COLO829 (cell line): ENCODE measurements at regions not wholly inside any gene's neighbourhood (a gene's known extent, or its start where the extent isn't known, plus 50 kb on each side); places are given as distances from the start of the nearest gene placed in this dataset.
"Not testable (repeated sequence)": the region's sequence is repeated elsewhere in the genome, so short reads cannot be mapped to it uniquely, and the experiment has no call there.

Experiments used
- DNase-seq: peaks from one replicate; pipeline ENCODE4 v3.0.0; 2012; ENCODE audit warnings: low spot score

DNA sequence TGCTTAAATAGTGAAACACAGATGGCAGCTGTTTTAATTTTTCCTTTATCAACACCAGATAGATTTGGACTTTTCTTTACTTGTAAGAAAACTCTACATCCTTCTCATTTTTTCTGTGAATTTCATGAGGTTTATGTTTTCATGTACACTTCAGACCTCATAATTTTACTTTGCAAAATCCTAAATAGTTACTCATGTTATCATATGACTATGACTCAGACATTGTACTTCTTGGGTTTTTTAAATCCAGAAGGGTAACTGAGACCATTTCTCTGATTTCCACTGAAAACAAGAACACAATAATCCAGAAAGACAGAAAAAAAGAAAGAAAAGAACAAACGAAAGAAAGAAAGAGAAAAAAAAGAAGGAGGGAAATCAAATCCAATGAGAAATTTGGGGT, 1021.6 kb downstream of the NCAM2 start:
- peak; percentile 12 for DNase-seq

DNA sequence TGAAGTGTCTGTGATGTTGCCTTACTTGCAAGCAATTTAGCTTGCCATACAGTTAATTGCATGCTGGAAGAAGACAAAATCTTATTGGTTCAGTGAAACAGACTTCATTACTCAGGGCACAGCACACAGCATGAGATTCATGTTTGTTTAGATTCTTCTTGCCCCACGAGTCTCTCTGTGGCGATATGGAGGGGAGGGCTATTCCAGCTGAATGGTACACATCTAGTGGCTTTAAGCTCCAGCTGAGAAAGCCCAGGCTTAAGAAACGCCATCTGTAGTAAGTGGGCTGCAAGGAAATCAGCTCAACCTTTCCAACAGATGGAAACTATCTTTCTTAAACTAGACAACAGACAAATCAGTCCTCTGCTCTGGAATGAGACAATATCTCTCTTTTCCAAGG, 1022.0 kb downstream of the NCAM2 start:
- no peak for DNase-seq

DNA sequence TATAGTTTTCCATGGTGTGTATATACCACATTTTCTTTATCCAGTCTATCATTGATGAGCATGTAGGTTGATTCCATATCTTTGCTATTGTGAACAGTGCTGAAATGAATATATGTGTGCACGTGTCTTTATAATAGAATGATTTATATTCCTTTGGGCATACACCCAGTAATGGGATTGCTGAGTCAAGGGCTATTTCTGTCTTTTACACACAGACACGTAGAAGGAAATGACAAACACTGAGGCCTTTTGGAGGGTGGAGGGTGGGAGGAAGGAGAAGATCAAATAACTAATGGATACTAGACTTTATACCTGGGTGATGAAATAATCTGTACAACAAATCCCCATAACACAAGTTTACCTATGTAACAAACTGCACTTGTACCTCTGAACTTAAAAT, 1025.7 kb downstream of the NCAM2 start:
- not testable (repeated sequence) for DNase-seq

DNA sequence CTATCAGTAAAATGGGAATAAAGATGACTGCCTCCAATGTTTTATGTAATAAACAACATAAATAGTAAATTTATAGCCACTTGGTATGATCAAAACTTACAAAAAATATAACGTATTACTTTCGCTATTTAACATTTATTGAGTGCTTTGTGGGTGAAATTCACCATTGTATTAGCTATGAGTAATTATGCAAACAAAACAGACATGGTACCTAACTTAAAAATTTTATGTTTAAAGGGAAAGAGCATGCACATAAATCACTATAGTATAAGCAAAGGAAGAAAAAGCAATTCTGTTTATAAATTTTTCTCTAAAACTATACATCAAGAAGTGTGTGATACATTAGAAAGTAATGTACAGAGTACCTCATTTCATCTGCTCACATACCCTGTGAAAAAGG, 1046.2 kb downstream of the NCAM2 start:
- DNase-seq: no peak

DNA sequence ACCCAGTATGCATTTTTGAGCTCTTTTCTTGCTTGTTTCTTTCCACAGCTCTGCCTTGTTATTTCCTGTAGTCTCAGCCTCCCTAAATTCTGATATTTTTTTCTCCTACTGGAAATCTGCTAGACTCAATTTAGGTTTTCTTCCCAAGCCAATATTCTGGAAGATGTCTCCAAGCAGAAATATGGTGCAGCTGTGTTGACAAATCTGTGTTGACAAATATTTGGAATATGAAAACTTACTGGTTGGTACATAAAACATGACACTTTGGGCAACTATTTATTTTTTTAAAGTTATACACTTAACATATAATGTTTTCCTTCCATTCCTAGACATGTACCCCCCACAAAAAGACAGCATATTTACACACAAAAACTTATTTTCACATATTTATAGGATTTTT, 1048.4 kb downstream of the NCAM2 start:
- DNase-seq: no peak

DNA sequence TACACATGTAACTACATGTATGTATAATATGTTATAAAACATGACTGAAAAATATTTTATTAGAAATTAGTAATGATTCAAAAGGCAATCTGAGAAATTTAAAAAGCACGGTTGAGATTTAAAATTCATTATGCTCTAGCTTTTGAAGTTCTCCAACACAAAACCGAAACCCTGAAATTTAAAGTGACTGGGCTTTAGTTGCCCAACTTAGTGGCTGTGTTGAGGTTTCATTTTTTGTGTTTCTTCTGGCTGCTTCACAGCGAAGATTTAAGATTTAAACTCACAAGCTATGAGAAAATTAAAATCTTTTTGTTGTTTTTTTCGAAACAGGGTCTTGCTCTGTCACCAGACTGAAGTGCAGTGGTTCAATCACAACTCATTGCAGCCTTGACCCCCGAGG, 1058.7 kb downstream of the NCAM2 start:
- DNase-seq: no peak

DNA sequence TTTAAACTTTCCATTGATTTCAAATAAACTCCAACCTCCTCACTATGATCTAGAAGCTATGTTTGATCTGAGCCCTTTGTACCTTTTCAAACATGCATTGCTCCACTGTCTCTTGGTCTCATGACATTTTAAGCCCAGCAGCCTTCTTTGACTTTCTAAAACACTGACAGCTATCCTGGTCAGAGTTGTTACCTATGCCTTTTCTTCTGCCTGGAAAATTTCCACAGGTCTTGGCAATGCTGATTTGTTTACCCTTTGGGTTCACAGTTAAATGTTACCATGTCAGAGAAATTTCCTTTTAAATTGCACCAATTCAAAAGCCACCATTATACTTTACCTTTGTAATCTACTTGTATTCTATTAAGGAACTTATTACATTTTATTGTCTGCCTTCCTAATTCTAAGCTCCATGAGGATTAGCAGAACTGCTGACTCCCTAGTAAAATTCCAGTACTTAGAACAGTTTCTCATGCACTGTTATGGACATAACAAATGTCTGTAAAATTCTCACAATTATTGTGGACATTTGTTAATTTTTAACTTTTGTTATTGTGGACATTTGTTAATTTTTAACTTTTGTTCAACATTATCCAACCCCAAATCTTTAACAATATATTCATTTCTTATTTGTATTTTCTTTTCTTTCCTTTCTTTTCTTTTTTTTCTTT, 1064.4 kb downstream of the NCAM2 start:
- no peak for DNase-seq

DNA sequence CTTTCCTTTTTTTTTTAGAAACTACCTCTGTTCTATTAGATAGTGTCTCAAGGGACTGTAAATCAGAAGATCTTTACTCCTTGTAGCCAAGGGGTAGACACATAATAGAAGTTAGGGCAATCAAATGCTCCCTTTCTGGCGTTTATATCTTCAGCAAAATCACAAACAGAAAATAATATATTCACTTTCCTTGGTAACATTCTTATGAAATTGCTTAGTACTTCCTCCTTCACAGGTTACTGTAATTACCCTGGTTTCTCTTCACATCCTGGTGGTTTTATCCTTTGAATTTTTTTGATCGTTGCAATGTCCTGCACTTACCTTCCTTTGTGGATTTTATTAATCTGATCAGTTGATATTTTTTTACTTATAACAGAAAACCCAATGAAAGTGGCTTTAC, 1064.9 kb downstream of the NCAM2 start:
- DNase-seq: no peak

DNA sequence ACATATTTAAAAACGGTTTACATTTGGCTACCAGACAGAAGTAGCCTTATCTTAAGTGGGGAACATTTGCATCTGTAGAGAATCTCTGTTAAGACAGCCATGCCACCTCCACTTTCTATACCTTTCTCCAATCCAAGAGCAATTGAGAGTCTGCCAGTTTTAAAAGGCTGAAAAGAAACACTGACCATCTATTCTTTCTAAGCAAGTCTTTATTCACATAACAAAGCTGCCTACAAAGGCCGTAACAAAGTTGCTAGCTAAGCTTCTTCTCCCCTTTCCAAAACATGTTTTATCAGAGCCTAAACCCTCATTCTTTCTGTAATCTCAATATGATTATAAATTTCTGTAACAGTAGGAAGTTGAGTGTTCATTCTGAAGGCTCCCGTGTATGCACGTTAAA, 1078.3 kb downstream of the NCAM2 start:
- no peak for DNase-seq

DNA sequence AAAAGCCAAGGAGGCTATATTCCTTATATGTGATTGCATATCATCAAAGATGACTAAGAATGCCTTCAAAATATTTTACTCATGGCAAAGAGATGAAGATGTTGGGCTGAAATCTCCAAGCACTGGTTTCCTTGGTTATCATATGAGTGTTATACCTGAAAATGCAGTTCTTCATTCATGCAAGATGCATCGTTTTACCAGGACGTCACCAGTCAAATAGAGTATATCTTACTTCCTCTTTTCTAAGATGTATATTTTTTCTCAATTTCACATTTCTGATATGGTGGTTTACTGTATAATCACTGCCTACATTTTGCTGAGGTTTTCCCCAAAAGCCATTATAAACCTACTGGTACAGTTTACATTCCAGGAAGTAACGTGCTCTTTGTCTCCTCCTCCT, 1085.7 kb downstream of the NCAM2 start:
- no peak for DNase-seq

DNA sequence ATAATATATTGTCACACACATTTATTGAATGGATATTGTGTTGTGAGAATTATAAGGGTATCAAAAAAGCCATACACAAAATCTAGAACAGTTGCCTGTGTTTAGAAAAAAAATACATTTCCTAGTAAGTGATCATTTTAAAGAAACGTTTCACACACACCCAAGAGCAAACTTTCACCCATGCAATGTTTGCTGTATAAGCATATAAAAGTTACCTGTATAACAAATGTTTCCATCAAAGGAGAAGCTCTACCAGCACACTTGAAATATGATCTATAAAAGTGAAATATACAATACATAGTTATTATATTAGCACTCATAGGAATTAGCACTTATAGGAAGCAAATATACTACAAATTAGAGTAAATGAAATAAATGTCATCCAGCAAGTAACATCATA, 1098.1 kb downstream of the NCAM2 start:
- DNase-seq: no peak

DNA sequence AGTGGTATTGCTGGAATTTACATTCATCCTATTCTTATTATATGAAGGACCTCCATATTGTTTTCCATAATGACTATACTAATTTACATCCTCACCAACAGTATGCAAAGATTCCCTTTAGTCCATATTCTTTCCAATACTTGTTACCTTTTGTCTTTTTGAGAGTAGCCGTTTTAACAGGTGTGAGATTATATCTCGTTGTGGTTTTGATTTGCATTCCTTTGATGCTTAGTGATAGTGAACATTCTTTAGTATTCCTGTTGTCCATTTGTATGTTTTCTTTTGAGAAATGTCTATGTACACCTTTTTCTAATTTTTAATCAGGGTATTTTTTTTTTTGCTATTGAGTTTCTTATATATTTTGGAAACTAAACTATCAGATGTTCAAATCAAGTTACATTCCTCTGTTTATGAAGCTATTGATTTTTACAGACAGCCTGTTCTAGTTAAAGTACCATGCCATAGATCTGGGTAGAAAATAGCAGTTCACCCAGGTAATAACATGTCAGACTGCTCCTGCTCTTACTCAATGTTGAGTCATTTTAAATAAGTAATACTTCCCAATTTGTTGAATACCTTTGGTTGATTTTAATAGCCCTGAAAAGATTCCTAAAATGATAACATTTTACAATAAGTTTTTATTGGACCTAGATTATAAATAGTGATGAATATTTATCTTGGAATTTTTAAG, 1108.7 kb downstream of the NCAM2 start:
- no peak for DNase-seq

DNA sequence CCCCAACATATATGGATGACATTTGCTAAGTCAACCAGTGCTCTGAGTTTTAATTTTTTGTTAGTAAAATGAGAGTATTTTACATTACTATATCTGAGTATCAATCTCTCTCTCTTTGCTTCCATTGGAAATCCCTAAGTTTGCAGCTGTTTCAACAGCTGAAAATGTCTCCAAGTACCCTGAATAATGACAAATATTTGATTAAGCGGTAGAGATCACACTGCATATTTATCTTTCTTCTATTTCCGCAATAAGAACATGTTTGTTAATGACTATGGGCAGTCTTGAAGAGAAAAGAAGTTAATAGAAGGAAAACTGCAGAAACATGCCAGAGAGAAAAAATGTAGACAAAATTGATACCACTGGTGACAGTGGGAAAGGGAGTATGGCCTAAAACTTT, 1117.5 kb downstream of the NCAM2 start:
- no peak for DNase-seq

DNA sequence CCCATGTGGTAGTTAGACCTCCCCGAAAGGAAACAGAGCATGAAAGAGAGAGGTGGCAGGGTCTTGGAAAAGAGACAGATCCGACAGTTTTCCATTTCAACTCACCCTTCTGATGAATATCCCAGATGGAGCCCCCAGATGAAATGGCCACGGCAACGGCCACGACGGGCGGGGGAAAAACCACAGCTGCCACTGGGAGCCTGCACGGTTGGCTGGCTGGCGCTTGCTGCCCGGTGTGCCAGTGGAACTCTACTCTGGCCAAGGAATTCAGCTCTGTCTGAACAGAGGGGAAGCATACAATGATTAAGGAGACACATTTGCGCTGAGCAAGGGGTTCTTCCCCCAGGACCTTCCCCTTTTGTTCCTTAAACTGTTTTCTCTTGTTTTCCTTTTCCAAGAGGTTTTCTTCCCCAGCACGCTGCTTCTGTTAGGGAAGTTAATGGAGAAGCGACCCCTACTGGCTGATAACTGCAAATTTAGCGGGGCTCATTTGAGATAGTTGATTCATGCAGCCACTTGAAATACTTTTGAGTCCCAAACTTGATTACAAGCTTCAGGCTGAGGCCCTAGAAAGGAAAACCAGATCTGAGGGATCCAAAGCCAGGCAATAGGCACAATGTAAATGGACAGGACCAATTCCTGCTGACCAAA, 1122.5 kb downstream of the NCAM2 start:
- no peak for DNase-seq

DNA sequence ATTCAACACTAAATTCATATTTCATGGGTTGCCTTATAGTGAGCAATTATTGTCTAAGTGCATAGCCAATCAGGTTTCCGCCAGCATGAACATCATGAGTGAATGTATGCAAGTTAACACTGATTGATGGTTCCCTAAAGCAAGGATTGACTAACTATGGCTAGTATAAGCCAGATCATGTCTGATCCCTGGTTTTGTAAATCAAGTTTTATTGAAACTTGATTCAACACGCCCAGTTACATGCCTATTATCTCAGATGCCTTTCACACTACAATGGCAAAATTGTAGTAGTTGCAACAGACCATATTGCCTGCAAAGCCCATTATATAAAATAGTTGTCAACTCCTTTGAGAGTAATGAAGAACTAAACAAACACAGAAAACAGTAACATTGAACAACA, 1127.4 kb downstream of the NCAM2 start:
- no peak for DNase-seq

DNA sequence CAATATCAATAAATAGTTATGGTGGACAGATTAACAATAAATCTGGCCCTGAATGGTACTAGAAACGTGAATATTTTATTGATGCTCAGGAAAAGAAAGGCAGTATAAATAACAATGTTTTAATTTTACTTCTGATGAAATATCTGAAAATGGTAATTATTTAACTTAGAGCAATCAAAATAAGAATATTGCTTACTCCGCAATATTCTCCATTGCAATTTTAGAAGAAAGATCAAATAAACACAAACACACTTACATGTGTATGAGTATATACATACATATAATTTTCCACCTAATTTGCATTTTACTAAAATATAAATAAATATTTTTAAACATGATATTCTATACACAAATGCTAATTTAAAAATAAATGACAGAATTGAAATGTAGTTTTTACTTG, 1130.5 kb downstream of the NCAM2 start:
- no peak for DNase-seq

DNA sequence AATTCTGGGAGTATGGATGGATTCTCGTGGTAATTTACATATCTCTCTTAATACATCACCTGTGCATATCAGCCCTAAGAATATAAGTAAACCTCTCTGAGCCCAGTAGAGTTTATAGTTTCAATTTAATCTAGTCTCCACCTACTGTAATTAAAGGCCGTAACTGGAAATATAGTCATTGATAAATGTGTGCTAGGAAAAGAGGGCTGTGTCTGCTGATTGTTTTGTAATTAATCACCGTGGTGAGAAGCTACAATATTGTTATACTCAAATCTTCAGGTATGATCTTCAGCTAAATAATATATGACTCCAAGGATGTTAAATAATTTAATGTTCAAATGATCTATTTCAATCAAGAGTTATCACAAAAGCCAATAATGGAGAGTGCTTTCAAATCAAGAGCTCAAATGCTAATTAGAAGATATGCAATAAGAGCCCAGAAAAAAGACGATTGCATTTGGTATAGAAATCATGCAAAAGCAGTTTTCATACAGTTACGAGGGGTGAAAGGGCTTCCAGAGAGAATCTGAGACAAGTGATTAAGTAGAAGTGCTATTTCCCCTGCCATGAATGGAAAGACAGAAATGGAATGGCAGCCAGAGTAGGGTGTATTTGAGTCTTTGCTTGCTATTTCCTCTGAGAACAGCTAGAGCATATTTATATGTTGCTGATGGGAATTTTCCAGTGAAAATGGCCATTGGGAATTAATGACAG, 1134.3 kb downstream of the NCAM2 start:
- DNase-seq: no peak

DNA sequence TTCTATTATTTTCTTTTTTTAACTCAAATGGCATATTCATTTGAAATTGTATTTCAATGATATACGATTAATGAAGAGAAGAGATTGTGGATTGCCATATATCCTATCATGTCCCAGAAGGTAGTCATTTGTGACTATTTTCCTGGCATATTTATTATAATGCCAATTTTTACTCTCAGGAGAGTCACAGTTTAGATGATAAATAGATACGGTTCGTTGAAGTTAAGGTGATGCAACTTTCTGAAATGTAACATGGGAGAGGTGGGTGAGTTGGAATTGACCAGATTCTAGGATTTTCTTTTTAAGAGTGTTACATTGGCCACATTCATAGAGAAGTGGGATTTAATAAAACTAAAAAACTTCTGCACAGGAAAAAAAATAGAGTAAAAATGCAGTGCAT, 1138.5 kb downstream of the NCAM2 start:
- DNase-seq: no peak

DNA sequence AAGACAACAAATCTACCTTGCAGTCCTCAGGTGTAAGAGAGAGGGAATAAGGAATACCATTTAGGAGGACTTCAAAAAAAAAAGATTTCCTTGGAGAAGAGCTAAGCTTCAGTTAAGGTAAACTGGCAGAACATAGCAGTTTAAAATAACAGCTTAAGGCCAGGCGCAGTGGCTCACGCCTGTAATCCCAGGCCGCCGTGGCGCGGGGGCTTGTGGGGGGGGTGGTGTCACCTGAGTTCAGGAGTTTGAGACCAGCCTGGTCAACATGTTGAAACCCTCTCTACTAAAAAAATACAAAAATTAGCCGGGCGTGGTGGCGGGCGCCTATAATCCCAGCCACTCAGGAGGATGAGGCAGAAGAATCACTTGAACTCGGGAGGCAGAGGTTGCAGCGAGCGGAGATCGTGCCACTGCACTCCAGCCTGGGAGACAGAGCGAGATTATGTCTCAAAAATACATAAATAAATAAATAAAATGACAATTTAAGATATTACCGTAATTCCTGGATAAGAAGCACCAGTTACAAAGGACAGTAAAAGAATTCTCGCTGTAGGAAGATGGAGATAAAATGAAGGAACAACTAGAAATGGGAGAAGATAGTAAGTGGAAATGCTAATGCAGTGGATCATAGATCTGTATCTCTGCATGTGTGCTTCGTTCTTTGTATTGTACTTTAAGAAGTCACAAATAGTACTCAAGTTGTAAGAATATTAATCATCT, 1140.2 kb downstream of the NCAM2 start:
- no peak for DNase-seq

DNA sequence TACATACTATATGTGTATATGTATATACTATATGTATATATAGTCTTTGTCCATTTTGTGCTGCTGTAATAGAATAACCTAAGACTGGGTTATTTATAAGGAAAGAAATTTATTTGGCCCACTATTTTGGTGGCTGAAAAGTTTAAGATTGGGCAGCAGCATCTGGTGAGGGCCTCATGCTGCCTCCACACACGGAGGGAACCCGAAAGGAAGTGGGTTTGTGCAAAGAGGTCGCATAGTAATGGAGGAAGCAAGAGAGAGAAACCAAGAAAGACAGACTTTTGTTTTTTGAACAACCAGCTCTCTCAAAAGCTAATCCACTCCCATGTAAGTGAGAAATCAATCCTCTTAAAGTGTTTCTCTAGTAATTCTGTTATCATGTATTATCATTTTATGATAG, 1147.3 kb downstream of the NCAM2 start:
- DNase-seq: no peak

DNA sequence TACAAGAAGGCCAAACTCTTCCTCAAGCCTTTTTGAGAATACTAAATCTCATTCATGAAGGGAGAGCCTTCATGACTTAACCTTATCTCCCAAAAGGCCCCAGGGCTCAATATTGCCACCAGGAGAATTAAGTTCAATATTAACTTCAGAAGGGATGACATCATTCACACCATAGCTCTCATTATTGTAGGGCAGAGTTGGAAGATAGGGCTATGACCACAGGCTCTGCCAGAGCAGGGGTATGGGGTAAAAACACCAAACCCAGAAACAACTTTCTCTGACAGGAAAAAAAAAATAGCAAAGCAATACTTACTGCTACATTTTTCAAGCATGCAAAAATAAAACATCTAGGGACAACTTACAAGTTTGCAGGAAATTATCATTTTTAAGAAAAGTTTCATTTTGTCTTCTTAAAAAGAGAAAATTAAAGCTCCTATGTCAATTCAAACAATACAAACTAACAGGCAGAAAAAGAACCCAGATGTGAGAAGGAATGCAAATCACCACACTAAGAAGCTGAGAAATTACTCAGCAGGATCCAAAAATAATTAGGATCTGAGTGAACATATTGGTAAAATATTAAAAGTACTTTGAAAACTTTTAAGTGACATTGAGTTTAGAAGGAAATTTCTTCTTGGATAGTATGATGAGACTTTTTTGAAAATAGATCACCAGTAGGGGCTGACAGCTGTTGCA, 1156.5 kb downstream of the NCAM2 start:
- DNase-seq: no peak

DNA sequence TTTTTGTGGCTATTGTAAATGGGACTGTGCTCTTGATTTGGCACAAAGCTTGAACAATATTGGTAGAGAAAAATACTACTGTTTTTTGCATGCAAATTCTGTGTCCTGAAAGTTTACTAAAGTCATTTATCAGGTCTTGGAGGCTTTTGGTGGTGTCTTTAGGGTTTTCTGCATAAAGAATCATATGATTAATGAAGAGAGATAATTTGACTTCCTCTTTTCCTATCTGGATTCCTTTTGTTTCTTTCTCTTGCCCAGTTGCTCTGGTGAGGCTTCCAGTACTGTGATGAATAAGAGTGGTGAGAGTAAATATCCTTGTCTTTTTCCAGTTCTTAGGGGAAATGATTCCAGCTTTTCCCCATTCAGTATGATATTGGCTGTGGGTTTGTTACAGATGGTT, 1166.7 kb downstream of the NCAM2 start:
- no peak for DNase-seq
